NCI-H526 treated with DMSO at 0.1 percent for 48 hours (cell line): ENCODE measurements at regions not wholly inside any gene's neighbourhood (a gene's known extent, or its start where the extent isn't known, plus 50 kb on each side); places are given as distances from the start of the nearest gene placed in this dataset.

ENCODE experiments used
- DNase-seq: peaks from one replicate; lab custom pipeline; 2025; lab: John Stamatoyannopoulos, UW

DNA sequence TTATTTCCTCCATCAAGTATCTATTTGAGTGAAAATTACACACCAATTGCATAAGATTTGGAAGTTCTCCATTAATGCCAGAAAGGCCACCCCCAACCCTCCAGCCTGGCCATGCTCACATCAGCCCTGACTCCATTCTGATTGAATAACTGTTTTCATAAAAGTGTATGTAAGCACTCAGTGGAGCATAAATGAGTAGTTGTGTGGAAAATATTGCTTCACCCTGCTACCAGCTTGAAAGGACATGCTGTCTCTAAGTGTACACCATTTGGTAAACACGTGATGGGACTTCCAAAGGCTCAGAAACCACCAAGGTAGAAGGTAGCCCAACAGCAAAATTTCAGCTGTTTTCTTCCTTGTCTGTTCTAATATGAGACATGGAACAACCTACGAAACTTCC is 393.8 kb downstream of the ZNF385D start:
- no peak for DNase-seq

GRCh38 chr3:21356402-21356801 is 394.6 kb downstream of the ZNF385D start:
- DNase-seq = no peak

DNA sequence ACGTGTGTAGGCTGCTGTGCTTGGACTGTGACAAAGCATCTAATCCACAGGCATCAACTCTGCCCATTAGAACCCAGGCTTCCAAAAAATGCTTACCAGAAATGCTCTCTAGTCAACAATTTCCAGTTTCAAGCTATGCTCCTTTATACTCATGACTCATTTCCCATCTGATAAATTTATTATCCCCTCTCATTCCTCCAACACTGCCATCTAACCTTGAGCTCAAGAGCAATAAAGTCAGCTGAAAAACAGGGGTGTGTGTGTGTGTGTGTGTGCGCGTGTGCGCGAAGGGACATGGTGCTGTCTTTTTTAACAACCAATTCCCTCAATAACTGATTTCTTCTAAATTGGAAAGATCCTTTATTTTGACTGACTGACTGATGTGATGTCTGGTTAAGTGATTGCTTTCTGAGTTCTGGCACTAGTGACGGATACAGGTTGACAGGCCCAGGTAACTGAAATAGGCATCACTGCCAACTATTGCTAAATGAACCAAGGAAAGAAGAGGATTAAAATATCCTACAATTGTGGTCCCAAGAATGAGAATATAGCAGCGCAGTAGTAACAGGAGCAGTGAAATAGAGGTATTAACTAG is 405.5 kb downstream of the ZNF385D start:
- DNase-seq = no peak

- DNase-seq = no peak
Measured at GRCh38 chr3:21331857-21332256, 419.2 kb downstream of the ZNF385D start.

GRCh38 chr3:21331321-21331720 is 419.7 kb downstream of the ZNF385D start:
- DNase-seq = no peak

DNA sequence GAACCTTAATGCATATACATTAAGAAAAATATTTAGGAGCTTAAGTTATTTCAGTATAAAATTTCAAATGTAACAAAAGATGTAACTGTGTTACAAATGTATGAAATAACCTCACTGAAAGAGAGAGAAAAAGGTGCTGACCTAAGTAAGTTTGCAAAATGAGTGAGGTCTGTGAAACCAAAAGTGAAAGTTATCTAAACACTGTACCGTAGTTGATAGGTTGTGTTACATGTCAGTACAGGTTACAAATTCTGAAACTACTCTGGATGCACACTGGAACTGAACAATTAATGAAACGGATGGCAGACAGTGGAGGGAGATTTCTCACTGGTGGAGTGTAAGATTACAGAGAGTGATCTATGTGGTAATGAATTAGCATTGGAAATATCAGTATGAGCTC is 420.7 kb downstream of the ZNF385D start:
- DNase-seq = no peak

GRCh38 chr3:21328711-21329390 is 422.2 kb downstream of the ZNF385D start:
- DNase-seq = no peak

DNA sequence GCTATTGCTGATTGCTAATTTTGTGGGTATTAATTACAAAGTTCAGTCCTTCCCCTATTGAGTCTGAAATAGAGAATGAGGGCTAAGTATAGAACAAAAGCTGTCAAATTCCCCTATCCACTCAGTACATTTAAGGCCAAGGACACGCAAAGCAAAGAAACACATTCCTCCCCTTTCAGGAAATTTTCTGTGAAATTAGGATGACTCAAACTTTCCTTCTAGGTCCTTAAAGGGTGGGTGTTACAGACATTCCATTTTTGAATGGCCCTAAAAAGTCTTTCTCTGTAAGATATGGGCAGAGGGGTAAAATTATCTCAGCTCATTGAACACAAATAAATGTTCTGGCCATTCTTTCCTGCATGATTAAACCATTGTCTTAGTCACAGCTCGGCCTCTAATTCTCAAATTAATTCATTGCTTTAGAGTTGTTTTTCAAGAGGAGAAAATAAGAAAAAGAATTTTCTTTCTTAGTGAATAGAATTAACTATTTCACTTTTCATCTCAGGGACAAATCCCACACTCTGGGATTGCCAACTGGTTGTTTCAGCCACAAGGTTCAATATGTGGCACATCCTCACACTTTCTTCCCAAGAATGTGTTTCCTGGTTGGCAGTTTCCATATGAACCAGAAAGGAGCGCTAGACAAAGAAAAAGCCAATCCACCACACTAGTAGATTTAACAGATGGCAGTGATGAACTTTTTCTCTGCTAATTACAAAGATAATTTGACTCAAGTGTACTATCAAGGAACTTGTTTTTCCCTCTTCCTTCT is 424.1 kb downstream of the ZNF385D start:
- no peak for DNase-seq

DNA sequence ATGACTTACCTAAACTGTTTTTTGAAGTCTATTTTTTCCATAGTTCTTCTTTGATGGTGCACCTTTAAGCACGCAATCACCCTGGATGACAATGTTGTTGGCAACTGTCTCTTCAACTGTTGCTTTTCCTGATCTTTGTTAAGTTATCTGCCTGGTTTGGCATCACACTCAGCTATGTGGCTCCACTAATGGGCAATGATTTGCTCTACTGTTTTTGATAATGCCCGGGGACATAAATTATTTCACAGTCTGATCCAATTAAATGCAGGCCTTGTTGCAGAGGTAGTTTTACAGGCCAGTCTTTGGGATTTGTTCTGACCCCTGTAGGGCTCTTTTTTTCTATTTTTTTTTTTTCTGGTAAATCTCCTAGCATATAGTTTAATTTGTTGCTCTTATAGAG is 436.3 kb downstream of the ZNF385D start:
- DNase-seq = no peak

DNA sequence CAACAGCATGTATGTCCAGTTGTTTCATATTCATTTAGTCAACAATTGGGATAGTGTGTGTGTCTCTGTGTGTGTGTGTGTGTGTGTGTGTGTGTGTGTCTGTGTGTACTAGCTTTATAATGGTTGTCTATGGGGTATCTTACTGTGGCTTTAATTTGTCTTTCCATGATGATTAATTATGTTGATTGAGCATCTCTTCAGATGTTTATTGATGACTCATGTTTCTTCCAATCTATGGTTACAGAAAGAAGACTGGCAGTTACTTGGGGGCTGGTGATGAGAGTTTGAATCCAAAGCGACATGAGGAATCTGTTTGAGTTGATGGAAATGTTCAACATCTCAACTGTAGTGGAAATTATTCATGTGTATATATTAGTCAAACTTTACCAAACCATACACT is 440.1 kb downstream of the ZNF385D start:
- no peak for DNase-seq

- DNase-seq = no peak
Measured at GRCh38 chr3:21310161-21310560, 440.8 kb downstream of the ZNF385D start.

GRCh38 chr3:21297304-21297703 is 453.7 kb downstream of the ZNF385D start:
- no peak for DNase-seq

- no peak for DNase-seq
Measured at GRCh38 chr3:21294768-21295167, 456.2 kb downstream of the ZNF385D start.

GRCh38 chr3:21292971-21293370 is 458.0 kb downstream of the ZNF385D start:
- no peak for DNase-seq

GRCh38 chr3:21290557-21290956 is 460.5 kb downstream of the ZNF385D start:
- no peak for DNase-seq

GRCh38 chr3:21274079-21274571 is 476.9 kb downstream of the ZNF385D start:
- DNase-seq = no peak

- DNase-seq = no peak
Measured at GRCh38 chr3:21273259-21274025, 477.6 kb downstream of the ZNF385D start.

DNA sequence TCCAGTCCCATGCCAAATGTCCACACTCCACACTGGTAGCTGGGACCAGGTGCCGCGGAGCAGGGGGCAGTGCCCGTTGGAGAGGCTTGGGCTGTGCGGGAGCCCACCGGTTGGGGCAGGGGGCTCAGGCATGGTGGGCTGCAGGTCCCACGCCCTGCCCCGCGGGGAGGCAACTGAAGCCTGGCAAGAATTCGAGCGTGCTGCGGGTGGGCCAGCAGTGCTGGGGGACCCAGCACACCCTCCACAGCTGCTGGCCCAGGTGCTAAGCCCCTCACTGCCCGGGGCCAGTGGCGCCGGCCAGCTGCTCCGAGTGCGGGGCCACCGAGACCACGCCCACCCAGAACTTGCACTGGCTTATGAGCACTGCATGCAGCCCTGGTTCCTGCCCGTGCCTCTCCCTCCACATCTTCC is 479.4 kb downstream of the ZNF385D start:
- DNase-seq = no peak

DNA sequence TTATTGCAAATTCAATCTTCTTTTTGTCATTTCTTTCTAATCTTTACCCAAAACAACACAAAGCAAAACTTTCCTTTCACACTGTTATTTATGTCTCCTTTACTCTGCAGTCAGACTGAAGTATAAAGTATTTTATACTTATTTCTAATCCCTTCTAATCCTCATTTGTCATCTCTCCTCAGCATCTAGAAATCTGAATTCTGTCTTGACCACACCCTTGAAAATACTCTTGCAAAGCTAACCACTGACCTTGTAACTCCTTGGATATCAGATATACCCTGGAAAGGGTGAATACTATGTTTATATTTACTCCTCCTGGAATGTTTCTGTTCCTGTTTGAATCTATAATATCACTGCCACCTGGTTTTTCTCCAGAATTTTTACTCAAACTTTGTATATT is 481.1 kb downstream of the ZNF385D start:
- DNase-seq = no peak

DNA sequence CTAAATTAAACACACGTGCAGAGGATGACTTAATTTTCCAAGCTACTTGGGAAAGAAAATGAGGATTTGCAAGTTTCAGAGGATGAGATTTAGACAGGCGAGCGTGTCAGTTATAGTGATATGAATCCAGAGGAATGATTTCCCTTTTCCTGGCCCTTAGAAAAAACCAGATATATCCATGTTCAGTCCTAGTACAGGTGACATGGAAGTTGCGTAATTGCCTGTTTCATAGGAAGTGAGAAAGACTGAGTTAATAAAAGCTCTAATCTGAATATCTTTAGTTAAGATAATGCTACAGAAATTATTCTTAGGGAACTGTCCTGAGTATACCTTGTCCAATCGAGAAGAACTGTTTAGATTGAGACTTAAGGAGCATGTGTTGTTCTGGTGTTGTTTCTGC is 490.5 kb downstream of the ZNF385D start:
- DNase-seq = no peak

GRCh38 chr3:21259896-21260295 is 491.1 kb downstream of the ZNF385D start:
- DNase-seq = no peak

DNA sequence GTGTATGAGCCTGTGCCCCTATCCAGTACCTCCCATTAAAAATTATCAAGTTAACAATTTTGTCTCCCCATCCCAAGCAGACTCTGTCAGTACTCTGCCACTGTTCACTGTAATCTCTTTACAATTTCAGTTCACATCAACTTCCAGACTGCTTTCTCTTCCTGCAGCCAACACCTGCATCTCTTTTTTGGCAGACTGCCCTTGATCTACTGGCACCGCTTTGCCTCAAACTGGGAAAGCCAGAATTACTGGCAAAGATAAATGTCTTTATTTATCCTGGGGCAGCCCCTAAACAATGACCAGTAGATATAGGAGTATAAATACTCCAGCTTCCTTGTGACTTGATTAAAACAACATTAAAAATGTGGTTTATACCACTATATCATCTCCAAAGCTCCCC is 494.1 kb downstream of the ZNF385D start:
- no peak for DNase-seq
